Activated CD8-positive, alpha-beta memory T cell treated with anti-CD3 and anti-CD28 coated beads for 36 hours (primary cell): ENCODE measurements at regions not wholly inside any gene's neighbourhood (a gene's known extent, or its start where the extent isn't known, plus 50 kb on each side); places are given as distances from the start of the nearest gene placed in this dataset.

Experiments
- CTCF ChIA-PET: fragments of 350-600 bp; sonication (Branson Sonifier 250); formaldehyde crosslinking; loops from one replicate; lab custom pipeline; 2021; ENCODE audit warnings: antibody characterized with exemption; lab: Charles Lee
- POLR2A ChIA-PET: fragments of 350-600 bp; sonication (Branson Sonifier 250); formaldehyde crosslinking; loops from one replicate; lab custom pipeline; 2021; ENCODE audit warnings: antibody characterized with exemption; lab: Charles Lee

DNA sequence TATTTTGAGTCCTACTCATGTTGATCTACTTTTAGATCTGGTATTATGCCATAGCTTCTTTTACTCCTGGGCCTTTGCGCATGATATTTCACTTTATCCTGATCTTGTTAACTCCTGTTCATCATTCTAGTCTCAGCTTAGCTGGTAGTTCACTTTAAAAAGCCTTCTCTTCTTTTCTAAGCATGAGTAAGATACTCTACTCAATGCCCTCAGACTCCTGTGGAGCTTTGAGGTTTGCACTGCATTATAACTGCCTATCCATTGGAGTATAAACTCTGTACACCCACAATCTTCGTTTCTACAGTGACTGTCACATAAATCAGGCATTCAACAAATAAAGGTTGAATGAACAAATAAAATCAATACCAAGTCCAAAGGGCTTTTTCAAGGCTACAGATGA is 357.9 kb upstream of the KCNH8 start:
- CTCF ChIA-PET: no interaction called here
- POLR2A ChIA-PET: no interaction called here

DNA sequence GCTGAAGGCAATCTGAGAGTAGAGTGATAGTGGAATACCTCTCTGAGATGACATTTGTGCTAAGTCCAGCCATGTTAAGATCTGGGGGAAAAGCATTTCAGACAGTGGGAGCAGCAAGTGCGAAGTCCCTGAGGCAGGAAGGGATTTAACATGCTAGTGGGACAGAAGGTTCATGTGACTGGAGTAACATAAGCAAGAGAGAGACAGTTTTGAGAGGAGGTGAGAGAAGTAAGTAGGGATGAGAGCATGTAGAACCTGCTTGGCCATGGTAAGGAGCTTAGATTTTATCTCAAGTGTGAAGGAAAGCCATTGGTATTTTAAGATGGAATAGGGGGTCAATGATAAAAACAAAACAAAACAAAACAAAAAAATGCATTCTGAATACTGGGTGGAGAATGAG is 358.6 kb upstream of the KCNH8 start:
- ChIA-PET POLR2A (no interaction called here), CTCF (no interaction called here)

DNA sequence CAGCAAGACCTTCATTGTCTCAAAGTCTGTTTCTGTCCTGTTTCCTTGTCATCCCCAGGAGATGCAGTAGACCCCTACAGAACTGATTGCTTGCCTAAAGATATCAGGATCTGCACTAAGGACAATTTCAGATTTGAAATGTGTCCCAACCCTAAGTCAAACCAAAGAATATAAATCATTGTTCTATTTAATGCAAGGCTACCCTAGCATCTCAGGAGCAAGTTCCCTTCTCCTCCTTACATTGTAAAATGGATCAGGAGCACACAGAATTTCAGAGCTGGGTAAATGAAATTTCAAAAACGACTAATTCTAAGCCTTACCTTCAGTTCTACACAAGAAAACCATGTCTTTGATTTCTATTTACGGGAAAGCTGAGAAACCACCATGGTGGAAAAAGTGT is 360.9 kb upstream of the KCNH8 start:
- ChIA-PET POLR2A (no interaction called here), CTCF (no interaction called here)

DNA sequence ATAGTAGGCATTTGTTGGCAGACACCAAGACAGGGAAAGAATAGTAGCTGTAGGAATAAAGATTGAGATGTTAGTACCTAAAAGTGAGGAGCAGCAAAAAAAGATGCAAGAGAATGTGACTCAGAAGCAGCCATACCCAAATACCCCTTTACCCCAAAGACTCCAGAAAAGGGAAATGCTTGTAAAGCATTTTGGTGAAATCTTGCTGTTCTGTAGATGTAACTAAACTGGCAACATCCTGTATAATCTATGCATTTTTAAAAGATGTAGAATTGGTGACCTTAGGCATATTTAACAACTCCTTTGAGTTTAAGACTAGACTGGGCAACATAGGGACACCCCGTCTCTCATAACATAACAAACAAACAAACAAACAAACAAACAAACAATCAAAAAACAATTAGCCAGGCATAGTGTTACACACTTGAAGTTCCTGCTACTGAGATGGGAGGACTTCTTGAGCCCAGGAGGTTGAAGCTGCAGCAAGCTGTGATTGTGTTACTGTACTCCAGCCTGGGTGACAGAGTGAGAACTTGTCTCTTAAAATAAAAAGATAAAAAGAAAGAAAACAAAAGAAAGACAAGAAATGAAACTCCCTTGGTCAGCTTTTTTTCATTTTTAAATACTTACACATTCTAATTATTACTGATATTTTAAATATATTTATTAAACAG is 361.5 kb upstream of the KCNH8 start:
- ChIA-PET CTCF (no interaction called here), POLR2A (no interaction called here)

DNA sequence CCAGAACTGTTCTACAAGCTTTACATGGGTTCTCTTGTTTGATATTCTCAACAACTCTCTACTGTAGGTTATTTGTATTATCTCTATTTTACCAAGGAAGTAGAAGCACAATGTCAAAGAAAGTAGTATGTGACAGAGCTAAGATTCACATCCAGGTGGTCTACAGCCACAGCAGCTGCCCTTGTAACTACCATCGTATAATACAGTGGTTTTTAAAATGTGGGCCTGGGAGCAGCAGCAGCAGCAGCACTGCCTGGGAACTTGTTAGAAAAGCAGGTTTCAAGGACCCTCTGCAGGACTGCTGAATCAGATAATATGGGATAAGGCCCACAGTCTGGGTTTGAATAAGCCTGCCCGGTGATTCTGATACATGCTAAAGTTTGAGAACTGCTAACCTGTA is 357.1 kb upstream of the SATB1 start:
- CTCF ChIA-PET: interaction anchor here (1.1 kb wide), 1 partner anchor 24 kb away, joined by 3 read pairs; no protein-coding TSS in a partner anchor
- POLR2A ChIA-PET: no interaction called here

DNA sequence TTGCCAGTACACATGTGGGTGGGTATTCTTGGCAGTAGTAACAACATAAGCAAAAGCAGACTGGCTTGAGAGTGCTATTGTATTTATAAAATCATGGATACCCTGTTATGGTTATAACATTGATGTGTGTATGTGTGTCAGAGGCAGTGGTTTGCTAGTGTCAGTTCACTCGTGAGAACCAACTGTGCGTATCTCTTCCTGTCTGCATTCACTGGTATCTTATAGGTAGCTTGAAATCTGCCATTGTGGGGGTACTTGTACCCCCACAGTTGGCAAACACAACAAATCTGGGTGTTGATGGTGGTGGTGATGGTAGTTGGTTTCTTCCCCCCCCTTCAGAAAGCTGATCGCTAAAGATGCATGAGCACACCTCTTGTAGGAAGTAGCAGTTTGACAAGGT is 355.8 kb upstream of the SATB1 start:
- ChIA-PET CTCF (interaction anchor here (1.1 kb wide), 1 partner anchor 23 kb away, joined by 3 read pairs; no protein-coding TSS in a partner anchor), POLR2A (no interaction called here)

DNA sequence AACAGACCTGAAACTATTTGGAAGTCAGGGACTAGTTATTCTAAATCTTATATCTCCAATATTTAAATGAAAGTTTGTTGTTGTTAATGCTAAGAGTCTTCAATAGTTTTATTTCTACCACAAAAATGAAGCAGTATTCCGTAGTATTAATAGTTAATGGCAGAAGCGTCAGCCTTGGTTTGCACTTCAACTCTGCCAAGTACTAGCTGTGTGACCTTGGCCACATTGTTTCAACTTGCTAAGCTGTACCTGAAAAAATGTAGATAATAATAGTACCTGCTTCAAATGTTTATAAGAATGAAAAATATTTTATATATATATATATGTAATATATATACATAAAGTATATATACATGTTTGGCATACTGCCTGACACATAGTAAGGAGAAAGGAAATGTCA is 354.6 kb upstream of the SATB1 start:
- ChIA-PET CTCF (no interaction called here), POLR2A (no interaction called here)

DNA sequence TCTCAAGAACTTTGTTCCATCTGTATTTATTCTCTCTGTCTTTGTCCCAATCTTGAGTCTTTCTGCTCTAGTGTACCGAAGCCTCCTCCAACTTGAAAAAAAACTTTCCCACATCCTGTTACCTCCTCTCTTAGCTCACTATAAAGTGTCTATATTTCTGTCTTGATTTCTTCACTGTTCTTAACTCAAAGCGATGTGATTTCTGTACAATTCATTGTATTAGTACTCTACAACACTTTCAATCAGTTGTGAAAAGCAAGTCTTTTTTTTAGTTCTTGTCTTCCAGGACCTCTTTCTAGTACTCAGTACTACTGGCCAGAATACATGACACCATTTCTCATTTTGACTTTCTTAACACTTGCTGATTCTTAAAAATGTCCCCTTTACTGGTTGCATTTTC is 353.5 kb upstream of the SATB1 start:
- ChIA-PET POLR2A (no interaction called here), CTCF (no interaction called here)

DNA sequence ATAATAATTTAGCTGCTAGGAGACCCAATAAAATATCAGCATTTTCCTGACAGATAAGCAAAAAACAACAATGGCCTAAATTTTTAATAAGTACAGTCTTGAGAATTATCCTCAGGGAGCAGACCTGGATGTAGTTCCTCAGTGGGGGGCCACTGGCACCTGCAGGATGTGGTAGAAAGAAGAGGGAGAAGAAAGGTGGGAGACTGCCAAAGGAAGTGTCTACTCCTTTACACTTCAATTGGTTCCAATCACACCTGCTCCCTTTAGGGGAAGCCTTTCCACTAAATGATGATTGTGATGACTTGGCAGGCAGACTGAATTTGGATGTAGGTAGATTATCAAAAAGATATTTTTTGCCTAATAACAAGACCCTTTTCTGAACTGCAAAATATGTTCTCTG is 353.0 kb upstream of the SATB1 start:
- CTCF ChIA-PET: no interaction called here
- POLR2A ChIA-PET: no interaction called here

DNA sequence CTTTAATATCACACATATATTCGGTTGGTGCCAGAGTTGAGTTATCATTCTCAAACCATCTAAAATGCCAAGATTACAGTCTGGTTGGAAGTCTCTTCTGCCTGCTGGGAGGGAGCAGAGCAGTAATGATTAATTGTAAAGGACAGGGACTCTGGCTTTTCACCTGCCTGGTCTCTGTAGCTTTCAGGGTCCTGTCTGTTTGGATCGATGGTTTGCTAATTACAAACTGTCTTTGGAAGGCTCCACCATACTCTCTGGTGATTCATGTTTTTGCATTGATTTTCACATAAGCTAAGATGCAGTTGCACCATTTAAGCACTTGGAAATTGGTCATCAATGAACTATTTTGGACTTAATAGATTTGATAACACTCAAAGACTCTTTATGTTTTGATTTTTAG is 350.4 kb upstream of the SATB1 start:
- CTCF ChIA-PET: no interaction called here
- POLR2A ChIA-PET: no interaction called here

DNA sequence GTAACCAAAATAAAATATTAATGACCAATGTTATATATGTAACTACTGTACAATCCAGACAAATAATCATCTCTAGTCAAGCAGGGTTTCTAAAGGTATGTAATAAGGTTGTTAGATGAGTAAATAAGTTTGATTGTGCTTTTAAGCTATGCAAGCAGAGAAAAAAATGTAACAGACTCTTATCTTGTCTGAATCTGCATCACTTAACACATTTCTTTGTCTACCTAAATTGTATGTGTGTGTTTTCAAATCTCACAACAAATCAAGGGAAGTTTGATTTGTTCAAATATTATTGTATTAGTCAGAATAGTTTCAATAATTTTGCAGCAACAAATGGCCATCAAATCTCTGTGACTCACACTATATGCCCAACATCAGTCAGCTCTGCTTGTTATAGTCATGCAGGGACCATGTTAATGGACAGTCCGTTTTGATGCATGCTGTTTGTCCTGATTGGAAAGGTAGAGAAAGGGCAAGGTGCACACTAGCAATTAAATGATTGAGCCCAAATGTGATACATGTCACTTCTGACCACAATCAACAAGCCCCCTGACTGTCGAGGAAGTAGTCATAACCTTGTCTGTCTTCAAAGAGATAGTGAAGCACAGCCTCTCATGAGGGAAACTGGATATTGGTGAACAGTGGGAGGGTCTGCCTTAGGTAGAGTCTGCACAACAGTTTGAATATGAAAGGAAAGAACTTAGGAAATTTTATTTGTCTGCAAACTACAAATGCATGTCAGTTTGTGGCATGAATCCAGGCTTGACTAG is 349.4 kb upstream of the SATB1 start:
- ChIA-PET CTCF (interaction anchor here (0.6 kb wide), 1 partner anchor 596 kb away, joined by 3 read pairs; no protein-coding TSS in a partner anchor), POLR2A (no interaction called here)

DNA sequence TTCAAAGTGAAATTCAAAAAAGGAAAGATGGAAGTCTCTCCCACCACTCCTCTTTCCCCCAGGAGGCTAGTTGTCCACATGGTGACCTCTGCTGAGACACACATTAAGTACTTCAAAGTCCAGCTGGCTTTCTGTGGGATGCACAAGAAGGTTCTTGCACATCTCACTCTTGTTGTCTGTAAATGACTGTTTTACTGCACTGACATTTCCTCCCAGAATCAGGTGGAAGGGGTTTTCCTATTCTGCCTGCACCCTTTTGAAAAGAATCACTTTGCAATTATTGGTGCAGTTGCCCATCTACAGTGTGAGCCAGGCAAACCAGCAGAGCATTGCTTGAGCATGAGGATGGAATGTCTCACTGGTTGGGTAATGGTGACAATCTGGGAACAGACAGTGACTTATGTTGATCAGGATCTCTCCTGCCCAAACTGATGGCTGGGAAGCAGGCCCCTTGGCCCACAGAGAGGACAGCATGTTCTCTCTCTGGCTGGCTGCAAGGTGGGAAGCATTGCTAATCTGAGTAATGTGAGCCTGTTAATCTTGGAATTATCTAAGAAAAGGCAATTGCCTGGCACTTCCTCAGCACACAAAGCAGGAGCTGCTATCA is 347.7 kb upstream of the SATB1 start:
- ChIA-PET CTCF (no interaction called here), POLR2A (no interaction called here)

DNA sequence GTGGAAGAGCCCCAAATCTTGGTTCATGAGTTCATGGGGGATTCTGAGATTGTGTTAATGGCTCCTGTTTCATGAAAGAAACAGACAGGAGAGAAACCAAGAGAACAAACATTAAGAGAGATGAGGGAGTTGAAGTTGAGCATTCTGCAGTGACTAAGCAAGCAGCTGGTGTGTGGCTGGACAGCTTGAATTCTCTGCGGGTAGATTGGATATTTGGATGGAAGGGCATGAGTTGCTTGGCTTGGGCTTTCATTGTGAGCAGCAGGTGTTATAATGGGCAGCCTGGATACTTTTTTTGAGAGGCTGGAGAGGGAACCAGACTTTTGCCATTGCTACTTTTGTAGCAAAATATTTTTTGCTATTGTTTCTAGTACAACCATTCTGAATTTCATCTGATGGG is 346.8 kb upstream of the SATB1 start:
- CTCF ChIA-PET: no interaction called here
- POLR2A ChIA-PET: no interaction called here

DNA sequence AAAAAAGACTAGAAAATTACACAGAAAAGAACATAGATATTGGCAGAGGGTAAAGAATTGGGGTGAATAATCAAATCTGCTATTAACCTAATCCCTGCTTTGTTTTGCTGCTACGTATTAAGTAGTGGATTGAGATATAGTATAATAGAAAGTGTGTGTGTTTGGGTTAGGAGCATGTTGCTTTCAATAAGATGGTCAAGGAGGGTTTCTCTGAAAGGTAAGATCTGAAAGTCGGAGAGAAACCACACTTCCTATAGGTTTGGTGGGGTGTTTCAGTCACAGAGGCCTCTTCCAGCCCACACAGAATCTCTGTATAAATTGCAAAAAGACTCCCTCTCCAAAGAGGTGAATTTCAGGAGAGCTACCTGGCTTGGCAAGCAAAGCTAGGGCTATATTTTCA is 345.7 kb upstream of the SATB1 start:
- POLR2A ChIA-PET: no interaction called here
- CTCF ChIA-PET: no interaction called here

DNA sequence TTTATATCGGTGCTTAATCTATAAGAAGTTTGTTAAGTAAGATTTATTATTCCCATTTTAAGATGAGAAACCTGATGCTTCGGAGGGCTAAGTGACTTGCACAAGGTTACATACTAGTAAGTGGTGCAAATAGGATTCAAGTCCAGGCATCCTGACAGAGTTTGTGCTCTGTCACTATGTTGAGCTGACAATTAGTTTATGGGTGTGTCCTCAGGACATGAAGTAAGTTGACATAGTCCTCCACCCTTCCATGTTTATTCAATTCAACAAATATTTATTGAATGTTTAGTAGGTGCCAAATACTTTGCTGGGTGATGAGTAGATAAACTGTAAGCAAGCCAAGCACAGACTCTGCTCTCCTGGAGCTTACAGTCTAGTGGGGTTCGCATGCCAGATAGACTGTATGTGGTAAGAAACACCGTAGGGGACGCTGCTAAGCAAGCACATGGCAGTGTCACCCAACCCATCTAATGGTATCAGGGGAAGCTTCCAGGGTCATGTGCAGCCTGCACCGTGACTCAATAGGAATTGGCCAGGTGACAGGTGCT is 342.7 kb upstream of the SATB1 start:
- ChIA-PET CTCF (interaction anchor here (0.5 to 1.0 kb wide), 2 partner anchors 16 to 472 kb away, joined by 3 to 4 read pairs; no protein-coding TSS in a partner anchor), POLR2A (no interaction called here)

DNA sequence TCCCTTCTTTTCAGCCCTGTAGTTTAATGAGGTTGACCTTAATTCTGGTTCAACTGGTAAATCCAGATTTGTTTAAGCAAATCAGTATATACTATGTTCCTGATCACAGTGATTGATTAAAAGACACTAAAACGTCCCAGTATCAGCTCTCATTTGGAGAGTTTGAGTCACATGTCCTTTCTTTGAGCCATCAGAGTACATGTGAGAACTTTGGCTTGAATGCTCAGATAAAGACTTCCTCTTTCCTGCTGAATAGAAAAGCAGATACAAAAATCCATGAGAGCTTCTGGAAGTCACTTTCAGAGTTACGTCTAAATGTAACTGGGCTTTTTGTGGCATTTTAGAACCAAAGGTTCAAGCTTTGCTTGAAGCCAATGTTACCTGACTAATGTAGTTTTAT is 341.8 kb upstream of the SATB1 start:
- ChIA-PET CTCF (interaction anchor here (1.0 kb wide), 1 partner anchor 17 kb away, joined by 3 read pairs; no protein-coding TSS in a partner anchor), POLR2A (no interaction called here)

DNA sequence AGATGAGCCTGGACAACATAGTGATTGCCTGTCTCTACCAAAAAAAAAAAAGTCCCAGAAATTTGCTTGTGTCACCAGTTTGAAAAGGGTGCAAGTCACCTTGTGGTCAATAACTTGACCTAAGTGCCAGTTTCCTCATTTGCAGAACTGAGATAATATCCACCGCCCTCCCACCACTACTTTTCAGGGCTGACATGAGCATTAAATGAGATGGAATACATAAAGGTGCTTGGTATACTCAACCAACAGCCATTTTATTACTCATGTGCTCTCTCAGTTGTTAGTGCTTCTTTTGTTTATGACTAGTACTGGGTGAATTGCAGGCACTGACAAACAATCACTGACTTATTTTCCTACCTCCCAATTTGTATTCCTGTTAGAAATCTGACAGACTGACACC is 340.5 kb upstream of the SATB1 start:
- CTCF ChIA-PET: no interaction called here
- POLR2A ChIA-PET: no interaction called here

DNA sequence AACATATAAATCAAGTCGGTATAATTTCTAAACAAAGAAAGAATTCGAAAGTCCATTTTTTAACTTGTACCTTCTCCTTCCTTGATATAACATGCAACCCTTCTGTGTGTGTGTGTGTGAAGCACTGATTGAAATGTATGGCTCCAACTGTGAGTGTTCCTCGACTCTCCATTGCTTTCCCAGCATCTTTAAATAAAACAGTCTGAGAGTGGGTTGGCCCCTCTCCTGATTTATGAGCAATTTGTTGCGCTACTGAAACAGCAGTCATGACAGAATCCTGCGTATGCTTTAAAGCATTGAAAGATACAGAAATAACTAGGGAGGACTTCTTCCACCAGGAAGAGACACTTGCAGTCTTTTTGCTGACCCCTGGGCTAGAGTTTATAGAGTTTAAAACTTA is 340.0 kb upstream of the SATB1 start:
- ChIA-PET POLR2A (no interaction called here), CTCF (no interaction called here)

DNA sequence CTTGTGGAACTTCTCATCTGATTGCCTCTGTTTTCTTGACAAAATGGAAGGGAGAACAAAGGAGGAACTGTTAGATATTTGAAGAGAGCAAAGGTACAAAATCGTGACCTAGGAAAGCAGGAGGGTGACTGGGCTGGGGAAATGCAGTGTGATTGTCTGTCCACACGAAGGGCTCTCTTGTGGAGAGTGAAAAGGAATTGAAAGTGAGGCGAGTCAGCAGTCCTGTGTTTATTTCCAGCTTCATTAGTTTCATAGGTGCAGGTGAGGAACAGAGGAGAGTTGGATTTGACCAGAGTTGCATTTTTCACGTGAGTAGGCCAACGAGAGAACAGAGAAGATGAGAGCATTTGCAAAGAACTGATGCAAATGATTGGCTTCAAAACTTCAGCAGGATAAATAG is 336.4 kb upstream of the SATB1 start:
- ChIA-PET CTCF (no interaction called here), POLR2A (no interaction called here)

DNA sequence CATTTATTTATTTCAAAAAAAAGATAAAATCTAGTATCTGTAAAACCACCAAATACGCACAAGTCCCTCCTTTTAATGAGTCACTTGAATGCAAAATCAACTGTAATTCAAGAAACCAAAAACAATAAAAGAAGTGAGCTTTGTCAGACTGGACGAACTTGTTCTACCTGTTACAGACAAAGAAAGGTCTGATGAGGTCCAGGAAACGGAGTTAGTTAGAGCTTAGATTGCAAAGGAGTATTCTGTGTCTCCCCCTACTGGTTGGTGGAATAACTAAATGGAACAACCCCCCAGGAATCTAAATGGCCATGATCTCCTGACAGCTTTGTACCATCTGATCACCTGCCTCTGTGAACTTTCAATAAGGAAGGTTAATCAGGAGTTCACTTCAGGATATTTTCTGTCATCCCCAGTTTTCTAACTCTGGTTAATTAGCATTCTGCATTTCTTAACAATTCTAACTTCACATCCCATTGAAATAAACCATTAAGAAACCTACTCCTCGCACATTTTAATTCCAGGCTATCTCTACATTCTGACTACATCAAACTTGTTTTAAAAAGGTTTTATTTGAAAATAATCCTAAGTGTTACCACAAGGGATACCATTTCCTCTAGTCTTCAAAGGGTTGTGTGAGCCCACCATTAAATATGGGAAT is 333.0 kb upstream of the SATB1 start:
- POLR2A ChIA-PET: interaction anchor here (0.9 to 1.1 kb wide), 2 partner anchors 17 to 327 kb away, joined by 3 to 4 read pairs; no protein-coding TSS in a partner anchor
- CTCF ChIA-PET: interaction anchor here (0.6 to 1.4 kb wide), 10 partner anchors 9 to 340 kb away, joined by 3 to 4 read pairs (median 3); no protein-coding TSS in a partner anchor
